SW 1271 (cell line): ENCODE measurements at regions not wholly inside any gene's neighbourhood (a gene's known extent, or its start where the extent isn't known, plus 50 kb on each side); places are given as distances from the start of the nearest gene placed in this dataset.
"Not testable (repeated sequence)": the region's sequence is repeated elsewhere in the genome, so short reads cannot be mapped to it uniquely, and the experiment has no call there.

Experiments used
- DNase-seq, 2 experiments: peaks; one replicate each; lab custom pipeline; 2025; lab: John Stamatoyannopoulos, UW

GRCh38 chr15:93826293-93826692 lies 405.1 kb upstream of the MCTP2 start:
- DNase-seq: no peak

DNA sequence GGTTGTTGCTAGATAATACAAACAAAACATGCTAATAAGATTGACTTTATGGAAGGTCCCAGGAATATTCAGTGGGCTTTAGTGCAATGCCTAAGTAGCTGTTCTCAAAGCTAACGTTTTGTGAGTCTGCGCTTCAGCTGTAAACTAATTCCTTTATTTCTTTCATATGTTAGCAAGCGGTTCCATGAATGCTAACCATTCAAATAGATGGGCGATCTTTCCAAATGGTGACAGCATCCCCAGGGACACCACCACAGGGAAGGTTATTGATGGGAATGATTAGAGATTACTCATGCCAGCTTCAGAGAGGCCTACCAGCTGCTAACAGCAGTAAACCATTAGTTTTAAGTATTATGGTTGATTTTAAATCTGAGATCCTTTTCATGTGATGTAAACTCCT lies 405.7 kb upstream of the MCTP2 start:
- DNase-seq: no peak

- DNase-seq: no peak
These were observed 407.1 kb upstream of the MCTP2 start for GRCh38 chr15:93823971-93824913.

DNA sequence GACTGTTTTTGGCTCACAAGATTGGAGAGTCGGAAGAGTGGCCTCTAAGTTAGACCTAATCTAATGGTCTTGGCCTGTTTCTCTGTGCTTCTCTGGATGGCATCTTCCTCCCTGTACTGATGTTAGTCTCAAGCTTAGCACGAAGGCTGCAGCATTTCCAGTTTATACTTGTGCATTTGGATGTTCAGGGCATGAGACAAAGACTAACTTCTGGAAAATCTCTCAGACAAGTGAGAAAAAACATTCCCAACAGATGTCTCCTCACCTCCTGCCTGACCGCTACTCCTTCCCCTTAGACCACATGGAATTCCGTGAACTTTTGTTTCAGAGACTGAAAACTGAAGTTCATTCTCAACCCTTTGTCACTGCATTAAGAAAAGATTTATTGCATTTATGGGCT lies 410.8 kb upstream of the MCTP2 start:
- no peak for DNase-seq

DNA sequence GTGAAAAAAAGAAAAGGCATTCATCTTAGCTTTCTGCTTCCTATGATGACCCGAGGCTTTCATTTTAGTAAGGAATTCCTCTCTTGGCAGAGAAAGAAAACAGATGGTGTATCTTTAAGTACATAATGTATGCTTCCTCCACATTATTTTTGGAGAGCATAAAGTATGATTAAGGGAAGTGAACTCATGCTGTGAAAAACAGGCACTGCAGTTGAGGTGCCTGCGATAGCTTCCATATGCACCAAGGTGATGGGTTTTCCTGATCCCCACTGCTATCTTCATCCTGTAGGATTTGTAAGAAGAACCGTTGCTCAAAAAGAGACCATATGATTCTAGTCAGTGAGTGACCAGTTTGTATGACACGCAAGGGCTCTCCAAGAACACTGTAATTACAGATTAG lies 411.5 kb upstream of the MCTP2 start:
- DNase-seq: no peak

DNA sequence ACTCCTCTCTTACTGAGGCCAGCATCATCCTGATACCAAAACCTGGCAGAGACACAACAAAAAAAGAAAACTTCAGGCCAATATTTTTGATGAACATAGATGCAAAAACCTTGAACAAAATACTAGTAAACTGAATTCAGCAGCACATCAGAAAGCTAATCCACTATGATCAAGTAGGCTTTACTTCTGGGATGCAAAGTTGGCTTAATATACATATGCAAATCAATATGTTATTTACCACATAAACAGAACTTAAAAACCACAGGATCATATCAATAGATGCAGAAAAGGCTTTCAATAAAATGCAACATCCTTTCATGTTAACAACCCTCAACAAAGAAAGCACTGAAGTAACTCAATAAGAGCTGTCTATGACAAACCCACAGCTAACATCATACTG lies 414.5 kb upstream of the MCTP2 start:
- no peak for DNase-seq

DNA sequence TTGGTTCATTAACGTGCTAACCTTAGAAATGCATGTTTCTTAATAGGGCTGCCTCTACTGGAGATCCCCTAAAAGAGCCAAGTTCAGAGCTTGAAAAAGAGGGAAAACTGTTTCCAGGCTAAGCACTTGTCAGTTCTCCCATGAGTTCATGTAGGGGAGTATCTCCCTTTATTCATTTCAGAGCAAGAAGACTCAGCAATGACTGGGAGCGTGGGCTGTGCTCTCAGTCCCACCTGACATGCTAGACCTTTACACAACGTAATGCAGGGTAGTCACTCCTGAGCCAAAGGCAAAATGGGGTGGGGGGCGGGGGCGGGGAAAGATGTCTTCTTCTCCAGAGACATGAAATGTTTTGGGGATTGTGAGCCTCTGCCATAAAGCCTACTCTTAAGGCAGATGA lies 420.1 kb upstream of the MCTP2 start:
- DNase-seq: no peak

GRCh38 chr15:93809516-93809915 lies 421.8 kb upstream of the MCTP2 start:
- no peak for DNase-seq

DNA sequence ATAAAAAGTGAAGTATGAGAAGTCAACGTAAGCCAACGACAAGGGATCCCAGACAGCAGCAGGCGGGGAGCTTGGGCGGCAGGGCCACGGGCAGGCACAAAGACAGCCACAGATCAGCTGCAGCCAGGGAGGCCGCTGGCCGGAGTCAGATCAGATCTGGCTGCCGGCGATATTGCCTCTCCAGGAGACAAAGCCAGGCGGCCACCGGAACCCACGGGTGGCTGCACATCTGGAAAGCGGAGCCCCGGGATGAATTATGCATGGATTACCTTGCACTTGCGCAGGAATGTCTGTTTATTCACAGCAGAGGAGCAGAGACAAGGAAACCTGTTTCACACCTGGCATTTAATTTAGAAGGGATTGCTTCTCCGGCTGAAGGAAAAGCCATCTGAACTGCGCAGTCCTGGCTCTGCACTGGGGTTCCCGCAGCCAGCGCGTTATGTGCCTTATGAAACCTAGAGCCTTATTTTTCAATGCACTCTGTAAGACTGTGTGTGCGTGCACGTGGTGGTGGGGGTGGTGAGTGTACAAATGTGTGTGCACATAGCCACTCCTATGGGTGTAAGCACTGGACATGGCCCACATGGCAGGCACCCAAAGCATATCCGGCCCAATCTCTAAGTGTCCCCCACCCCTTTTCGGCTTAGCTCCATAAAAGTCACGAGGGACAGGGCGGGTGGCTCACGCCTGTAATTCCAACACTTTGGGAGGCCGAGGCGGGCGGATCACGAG lies 427.8 kb upstream of the MCTP2 start:
- no peak for DNase-seq

- DNase-seq: no peak
These were observed 430.2 kb upstream of the MCTP2 start for GRCh38 chr15:93801206-93801605.

- DNase-seq: no peak
These were observed 430.6 kb upstream of the MCTP2 start for GRCh38 chr15:93800805-93801204.

DNA sequence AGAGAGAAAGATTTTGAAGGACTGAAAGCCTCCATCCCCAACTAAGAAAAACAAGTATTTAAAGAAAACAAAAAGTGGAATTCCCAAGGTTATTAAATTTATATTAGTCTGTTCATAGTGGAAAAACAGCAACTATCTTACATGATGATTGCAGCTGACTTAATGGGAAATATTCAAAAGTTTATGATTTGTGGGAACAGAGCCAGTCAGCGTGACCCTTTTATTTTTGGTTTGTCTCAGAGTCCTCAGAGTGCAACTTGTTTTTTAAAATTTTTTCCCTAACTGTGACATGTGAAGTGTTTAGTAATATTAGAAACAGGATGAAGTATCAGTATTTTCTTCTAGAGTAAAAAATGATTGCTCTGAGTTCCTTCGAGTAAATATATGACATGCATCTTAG lies 441.9 kb upstream of the MCTP2 start:
- no peak for DNase-seq

GRCh38 chr15:93780073-93780472 lies 451.3 kb upstream of the MCTP2 start:
- DNase-seq: no peak

GRCh38 chr15:93779341-93779740 lies 452.0 kb upstream of the MCTP2 start:
- DNase-seq: no peak

DNA sequence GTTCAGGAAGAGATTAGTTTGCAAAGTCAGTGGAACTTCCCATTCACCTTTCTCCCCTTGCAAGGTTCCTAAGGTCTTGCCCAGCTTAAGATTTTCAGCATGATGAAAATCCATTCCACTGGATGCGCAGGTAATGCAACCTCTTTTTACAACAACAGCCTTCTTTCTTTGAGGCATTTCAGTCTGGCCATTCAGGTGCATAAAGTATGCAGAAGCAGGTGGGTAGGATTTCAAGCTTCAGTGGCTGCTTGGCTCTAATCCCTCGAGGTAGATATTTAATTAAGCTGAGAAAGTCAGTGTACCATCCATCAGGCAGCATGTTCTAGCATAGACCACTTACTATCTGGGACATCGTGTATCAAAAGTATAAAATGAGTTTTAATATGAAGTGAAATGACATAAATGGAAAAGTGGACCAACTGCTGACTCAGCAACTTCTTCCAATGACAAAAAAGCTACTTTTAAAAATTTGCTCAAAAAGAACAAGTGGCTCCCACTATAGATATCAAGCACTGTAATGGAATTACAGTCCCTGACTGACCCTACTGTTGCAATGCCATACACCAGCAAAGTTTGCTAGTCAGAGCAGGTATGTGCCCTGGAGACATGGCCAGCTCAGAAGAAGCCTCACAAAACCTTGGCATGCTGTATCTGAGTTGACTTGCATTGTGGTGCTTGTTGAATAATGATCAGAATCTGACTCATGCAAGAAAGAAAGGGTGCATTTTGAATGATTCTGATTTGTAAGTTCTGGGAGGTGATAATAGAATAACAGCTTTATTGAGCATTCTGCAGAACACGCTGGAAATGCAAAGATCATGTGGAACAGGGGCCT lies 459.9 kb upstream of the MCTP2 start:
- no peak for DNase-seq

DNA sequence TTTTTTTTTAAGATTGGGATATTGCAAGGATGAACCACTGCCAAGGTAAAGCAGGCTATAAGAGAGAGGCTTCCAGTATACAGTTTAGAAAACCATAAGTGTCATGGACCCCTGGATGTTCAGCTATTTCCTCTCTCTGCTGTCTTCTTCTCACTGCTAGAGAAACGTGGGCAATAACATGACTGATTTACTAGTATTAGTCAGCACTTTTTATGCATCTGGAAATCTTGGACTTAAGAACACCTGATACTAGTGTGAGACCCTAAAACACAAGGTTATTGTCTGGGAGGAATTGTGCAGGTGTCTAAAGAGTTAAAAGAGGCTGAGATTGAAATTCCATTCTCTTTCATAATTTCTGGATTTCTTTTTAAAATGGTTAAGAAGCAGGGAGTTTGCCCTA lies 460.6 kb upstream of the MCTP2 start:
- DNase-seq: no peak

GRCh38 chr15:93762036-93762435 lies 469.3 kb upstream of the MCTP2 start:
- no peak for DNase-seq

- no peak for DNase-seq
These were observed 471.7 kb upstream of the MCTP2 start for GRCh38 chr15:93759629-93760028.

DNA sequence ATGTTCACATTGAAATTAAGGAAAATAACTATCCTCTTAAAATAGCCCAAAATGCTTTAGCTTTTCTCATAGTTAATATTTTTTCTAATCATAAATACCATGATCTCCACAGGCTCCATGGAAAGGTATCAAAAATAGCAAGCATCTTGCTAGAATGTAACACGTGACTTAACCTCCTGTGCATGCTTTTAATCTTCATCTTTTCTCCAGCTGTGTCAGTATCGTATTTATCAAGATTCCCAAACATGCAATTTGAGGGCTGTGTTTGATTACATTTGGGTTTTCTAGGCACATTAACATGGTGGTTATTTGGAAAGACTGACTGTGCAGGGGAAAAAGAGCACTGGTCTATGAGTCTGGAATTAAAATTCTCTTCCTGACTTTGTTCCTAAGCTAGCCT lies 472.5 kb upstream of the MCTP2 start:
- no peak for DNase-seq

DNA sequence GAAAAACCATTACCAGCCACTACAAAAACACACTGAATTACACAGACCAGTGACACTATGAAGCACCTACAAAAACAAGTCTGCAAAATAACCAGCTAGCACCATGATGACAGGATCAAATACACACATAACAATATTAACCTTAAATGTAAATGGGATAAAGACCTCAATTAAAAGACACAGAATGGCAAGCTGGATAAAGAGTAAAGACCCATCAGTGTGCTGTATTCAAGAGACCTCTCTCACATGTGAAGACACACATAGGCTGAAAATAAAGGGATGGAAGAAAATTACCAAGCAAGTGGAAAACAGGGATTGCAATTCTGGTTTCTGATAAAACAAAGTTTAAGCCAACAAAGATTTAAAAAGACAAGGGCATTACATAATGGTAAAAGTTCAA lies 482.7 kb upstream of the MCTP2 start:
- no peak for DNase-seq

GRCh38 chr15:93734976-93735375 lies 496.4 kb upstream of the MCTP2 start:
- DNase-seq: not testable (repeated sequence)

DNA sequence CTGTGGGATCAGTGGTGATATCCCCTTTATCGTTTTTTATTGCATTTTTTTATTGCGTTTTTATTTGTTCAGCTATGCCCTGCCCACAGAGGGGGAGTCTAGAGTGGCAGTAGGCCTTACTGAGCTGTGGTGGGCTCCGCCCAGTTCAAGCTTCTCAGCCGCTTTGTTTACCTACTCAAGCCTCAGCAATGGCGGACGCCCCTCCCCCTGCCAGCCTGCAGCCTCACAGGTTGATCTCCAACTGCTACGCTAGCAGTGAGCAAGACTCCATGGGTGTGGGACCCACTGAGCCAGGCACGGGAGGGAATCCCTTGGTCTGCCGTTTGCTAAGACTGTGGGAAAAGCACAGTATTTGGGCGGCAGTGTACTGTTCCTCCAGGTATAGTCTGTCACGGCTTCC lies 500.6 kb upstream of the MCTP2 start:
- no peak for DNase-seq
